ENCODE measurements at regions not wholly inside any gene's neighbourhood (a gene's known extent, or its start where the extent isn't known, plus 50 kb on each side); places are given as distances from the start of the nearest gene placed in this dataset.
"Not testable (repeated sequence)": the region's sequence is repeated elsewhere in the genome, so short reads cannot be mapped to it uniquely, and the experiment has no call there.

DNA sequence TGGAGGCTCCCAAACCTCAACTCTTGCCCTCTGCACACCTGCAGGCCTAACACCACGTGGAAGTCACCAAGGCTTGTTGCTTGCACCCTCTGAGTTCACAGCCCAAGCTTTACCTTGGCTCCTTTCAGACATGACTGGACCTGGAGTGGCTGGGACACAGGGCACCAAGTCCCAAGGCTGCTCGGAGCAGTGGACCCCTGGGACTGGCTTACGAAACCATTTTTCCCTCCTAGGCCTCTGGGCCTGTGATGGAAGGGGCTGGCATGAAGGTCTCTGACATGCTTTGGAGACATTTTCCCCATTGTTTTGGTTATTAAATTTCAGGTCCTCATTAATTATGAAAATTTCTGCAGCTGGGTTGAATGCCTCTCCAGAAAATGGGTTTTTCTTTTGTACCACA lies 994.4 kb upstream of the NUDT12 start:
- H3K9ac ChIP-seq (replicated peaks; ENCODE audit: extremely low read depth, insufficient read depth, low read length), result no peak overlapping the region
- H3K4me1 ChIP-seq (ENCODE audit: control insufficient read depth, extremely low read depth, insufficient read depth, low read length), result no peaks in the 10 kb centered on the region
- H3K9me3 ChIP-seq (replicated peaks; ENCODE audit: control insufficient read depth, insufficient read depth, low read length), result no peaks in the 10 kb centered on the region
- H2AFZ ChIP-seq (ENCODE audit: low read depth, low read length), result no peak overlapping the region
- H3K36me3 ChIP-seq (ENCODE audit: control insufficient read depth in 2 of 2, extremely low read depth in 1 of 2, insufficient read depth in 2 of 2, low read length in 2 of 2), result no peaks in the 10 kb centered on the region
- ChIA-PET POLR2A (no interaction called here), CTCF (no interaction called here)
- TF ChIP-seq JUN (IDR thresholded peaks at IDR 0.05; ENCODE audit: borderline replicate concordance, insufficient read depth, insufficient read length, low read depth), result no peak
- no peak for TF ChIP-seq FOS (IDR thresholded peaks at IDR 0.05; ENCODE audit: borderline replicate concordance, insufficient read depth, low read length)
- TF ChIP-seq POLR2A (IDR thresholded peaks at IDR 0.05; ENCODE audit: low read depth, low read length), result no peak
- FAIRE-seq, result no peak
- H3K27ac ChIP-seq (ENCODE audit: insufficient read depth, low read depth, low read length), result no peak overlapping the region
- no TSS peak for BruUV-seq (replicated peaks)
- H3K4me2 ChIP-seq (ENCODE audit: insufficient read depth, low read length), result no peak overlapping the region
- H3K9me1 ChIP-seq (replicated peaks; ENCODE audit: control insufficient read depth, extremely low read depth, insufficient read depth, low read length), result no peaks in the 10 kb centered on the region
- no peak overlapping the region for H3K4me3 ChIP-seq (replicated peaks in 1 of 3; ENCODE audit: insufficient read depth in 1 of 3, low read depth in 1 of 3, low read length in 3 of 3)
- no peak for DNase-seq (ENCODE audit: low read depth, low spot score)
- intact Hi-C loops (cut with micrococcal nuclease) (no loop called here), dilution Hi-C loops (cut with MboI; ENCODE audit: extremely low pct_ligation_motif_present, low sequenced_read_pairs) (no loop called here)
- H3K27me3 ChIP-seq (ENCODE audit: control insufficient read depth in 2 of 2, insufficient read depth in 2 of 2, low read length in 2 of 2), result no peaks in the 10 kb centered on the region
- no peaks in the 10 kb centered on the region for H3K79me2 ChIP-seq (ENCODE audit: control insufficient read depth, insufficient read depth, low read length)
- H4K20me1 ChIP-seq (replicated peaks; ENCODE audit: control insufficient read depth, extremely low read depth, insufficient read depth, low read length), result no peaks in the 10 kb centered on the region

DNA sequence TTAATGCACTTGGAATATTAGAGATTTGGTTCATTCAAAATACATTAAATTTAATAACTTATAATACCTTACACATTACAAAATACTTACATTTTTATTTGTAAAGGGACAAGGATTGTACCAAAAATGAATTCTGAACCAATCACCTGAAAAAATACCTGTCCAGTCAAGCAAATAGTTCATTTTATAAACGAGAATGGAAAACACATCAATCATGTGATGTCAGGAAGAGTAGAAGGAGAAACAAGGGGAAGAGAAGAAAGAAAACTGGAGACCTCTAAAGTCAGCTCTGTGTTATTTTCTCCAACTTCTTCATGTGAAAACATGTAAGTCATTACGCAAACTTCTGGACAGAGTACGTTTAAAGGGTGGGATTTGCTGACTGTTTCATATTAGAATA lies 989.0 kb upstream of the NUDT12 start:
- no peaks in the 10 kb centered on the region for H3K36me3 ChIP-seq (ENCODE audit: control insufficient read depth in 2 of 2, extremely low read depth in 1 of 2, insufficient read depth in 2 of 2, low read length in 2 of 2)
- dilution Hi-C loops (cut with MboI; ENCODE audit: extremely low pct_ligation_motif_present, low sequenced_read_pairs), result no loop called here
- no peaks in the 10 kb centered on the region for H3K4me1 ChIP-seq (ENCODE audit: control insufficient read depth, extremely low read depth, insufficient read depth, low read length)
- no peak for FAIRE-seq
- DNase-seq (ENCODE audit: low read depth, low spot score), result no peak
- no peaks in the 10 kb centered on the region for H4K20me1 ChIP-seq (replicated peaks; ENCODE audit: control insufficient read depth, extremely low read depth, insufficient read depth, low read length)
- H3K4me3 ChIP-seq (replicated peaks in 1 of 3; ENCODE audit: insufficient read depth in 1 of 3, low read depth in 1 of 3, low read length in 3 of 3), result no peak overlapping the region
- no peak overlapping the region for H2AFZ ChIP-seq (ENCODE audit: low read depth, low read length)
- no peaks in the 10 kb centered on the region for H3K9me3 ChIP-seq (replicated peaks; ENCODE audit: control insufficient read depth, insufficient read depth, low read length)
- POLR2A ChIA-PET, result no interaction called here
- no peak overlapping the region for H3K9ac ChIP-seq (replicated peaks; ENCODE audit: extremely low read depth, insufficient read depth, low read length)
- CTCF ChIA-PET, result no interaction called here
- no TSS peak for BruUV-seq (replicated peaks)
- no peaks in the 10 kb centered on the region for H3K79me2 ChIP-seq (ENCODE audit: control insufficient read depth, insufficient read depth, low read length)
- TF ChIP-seq, protein P1, sequence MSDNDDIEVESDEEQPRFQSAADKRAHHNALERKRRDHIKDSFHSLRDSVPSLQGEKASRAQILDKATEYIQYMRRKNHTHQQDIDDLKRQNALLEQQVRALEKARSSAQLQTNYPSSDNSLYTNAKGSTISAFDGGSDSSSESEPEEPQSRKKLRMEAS (IDR thresholded peaks at IDR 0.05; ENCODE audit: insufficient read depth, insufficient read length), result no peak
- no peak for TF ChIP-seq JUN (IDR thresholded peaks at IDR 0.05; ENCODE audit: borderline replicate concordance, insufficient read depth, insufficient read length, low read depth)
- TF ChIP-seq, protein P2, sequence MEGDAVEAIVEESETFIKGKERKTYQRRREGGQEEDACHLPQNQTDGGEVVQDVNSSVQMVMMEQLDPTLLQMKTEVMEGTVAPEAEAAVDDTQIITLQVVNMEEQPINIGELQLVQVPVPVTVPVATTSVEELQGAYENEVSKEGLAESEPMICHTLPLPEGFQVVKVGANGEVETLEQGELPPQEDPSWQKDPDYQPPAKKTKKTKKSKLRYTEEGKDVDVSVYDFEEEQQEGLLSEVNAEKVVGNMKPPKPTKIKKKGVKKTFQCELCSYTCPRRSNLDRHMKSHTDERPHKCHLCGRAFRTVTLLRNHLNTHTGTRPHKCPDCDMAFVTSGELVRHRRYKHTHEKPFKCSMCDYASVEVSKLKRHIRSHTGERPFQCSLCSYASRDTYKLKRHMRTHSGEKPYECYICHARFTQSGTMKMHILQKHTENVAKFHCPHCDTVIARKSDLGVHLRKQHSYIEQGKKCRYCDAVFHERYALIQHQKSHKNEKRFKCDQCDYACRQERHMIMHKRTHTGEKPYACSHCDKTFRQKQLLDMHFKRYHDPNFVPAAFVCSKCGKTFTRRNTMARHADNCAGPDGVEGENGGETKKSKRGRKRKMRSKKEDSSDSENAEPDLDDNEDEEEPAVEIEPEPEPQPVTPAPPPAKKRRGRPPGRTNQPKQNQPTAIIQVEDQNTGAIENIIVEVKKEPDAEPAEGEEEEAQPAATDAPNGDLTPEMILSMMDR (IDR thresholded peaks at IDR 0.05; ENCODE audit: extremely low read depth in 1 of 2, insufficient read depth in 1 of 2, low read depth in 1 of 2, low read length in 2 of 2), result no peak
- no peaks in the 10 kb centered on the region for H3K9me1 ChIP-seq (replicated peaks; ENCODE audit: control insufficient read depth, extremely low read depth, insufficient read depth, low read length)
- intact Hi-C loops (cut with micrococcal nuclease), result no loop called here
- no peak overlapping the region for H3K27ac ChIP-seq (ENCODE audit: insufficient read depth, low read depth, low read length)
- H3K27me3 ChIP-seq (ENCODE audit: control insufficient read depth in 2 of 2, insufficient read depth in 2 of 2, low read length in 2 of 2), result no peaks in the 10 kb centered on the region
- H3K4me2 ChIP-seq (ENCODE audit: insufficient read depth, low read length), result no peak overlapping the region

DNA sequence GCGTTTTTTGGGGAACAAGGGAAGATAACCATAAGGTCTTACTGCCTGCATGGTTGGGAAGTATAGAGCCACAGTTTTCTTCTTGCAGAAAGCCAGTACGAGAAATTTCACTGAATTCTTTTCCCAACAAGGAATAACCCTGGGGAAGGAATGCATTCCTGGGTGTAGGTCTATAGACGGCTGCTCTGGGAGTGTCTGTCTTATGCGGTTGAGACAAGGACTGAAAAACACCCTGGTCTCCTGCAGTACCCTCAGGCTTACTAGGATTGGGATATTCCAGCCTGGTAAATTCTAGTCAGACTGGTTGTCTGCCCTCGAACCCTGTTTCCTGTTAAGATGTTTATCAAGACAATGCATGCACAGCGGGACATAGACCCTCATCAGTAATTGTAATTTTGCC lies 984.3 kb upstream of the NUDT12 start:
- intact Hi-C loops (cut with micrococcal nuclease), result not testable (repeated sequence)

More for the DNA sequence above, 984.3 kb upstream of the NUDT12 start:
- H3K79me2 ChIP-seq (ENCODE audit: control insufficient read depth, insufficient read depth, low read length); H3K4me3 ChIP-seq (replicated peaks in 1 of 3; ENCODE audit: insufficient read depth in 1 of 3, low read depth in 1 of 3, low read length in 3 of 3); H3K9me3 ChIP-seq (replicated peaks; ENCODE audit: control insufficient read depth, insufficient read depth, low read length); H3K4me2 ChIP-seq (ENCODE audit: insufficient read depth, low read length); H2AFZ ChIP-seq (ENCODE audit: low read depth, low read length); H3K9ac ChIP-seq (replicated peaks; ENCODE audit: extremely low read depth, insufficient read depth, low read length); H3K27ac ChIP-seq (ENCODE audit: insufficient read depth, low read depth, low read length); BruUV-seq (replicated peaks); dilution Hi-C loops (cut with MboI; ENCODE audit: extremely low pct_ligation_motif_present, low sequenced_read_pairs); CTCF ChIA-PET; H4K20me1 ChIP-seq (replicated peaks; ENCODE audit: control insufficient read depth, extremely low read depth, insufficient read depth, low read length); DNase-seq (ENCODE audit: low read depth, low spot score); H3K36me3 ChIP-seq (ENCODE audit: control insufficient read depth in 2 of 2, extremely low read depth in 1 of 2, insufficient read depth in 2 of 2, low read length in 2 of 2); H3K9me1 ChIP-seq (replicated peaks; ENCODE audit: control insufficient read depth, extremely low read depth, insufficient read depth, low read length); H3K27me3 ChIP-seq (ENCODE audit: control insufficient read depth in 2 of 2, insufficient read depth in 2 of 2, low read length in 2 of 2); H3K4me1 ChIP-seq (ENCODE audit: control insufficient read depth, extremely low read depth, insufficient read depth, low read length); FAIRE-seq; POLR2A ChIA-PET: not testable (repeated sequence)

Data from endothelial cell of umbilical vein (primary cell).